H1 (cell line): ENCODE measurements at regions not wholly inside any gene's neighbourhood (a gene's known extent, or its start where the extent isn't known, plus 50 kb on each side); places are given as distances from the start of the nearest gene placed in this dataset.

Experiments
- JUN ChIP-seq: IDR thresholded peaks from 2 replicates; pipeline ENCODE4 v1.6.1; 2011; ENCODE audit warnings: low read depth, mild to moderate bottlenecking, improper control_type of control experiment, low read length
- NRF1 ChIP-seq: IDR thresholded peaks from 2 replicates; pipeline ENCODE4 v1.6.1; 2011; ENCODE audit warnings: mild to moderate bottlenecking, low read depth, low read length, improper control_type of control experiment
- TBP ChIP-seq: IDR thresholded peaks from 2 replicates; pipeline ENCODE4 v1.6.1; 2011; ENCODE audit warnings: low read depth, low read length, improper control_type of control experiment
- YY1 ChIP-seq: IDR thresholded peaks from 2 replicates; pipeline ENCODE4 v1.6.1; 2011; ENCODE audit warnings: low read depth, mild to moderate bottlenecking, low read length
- TF ChIP-seq, protein P1 (sequence below), 3 experiments: IDR thresholded peaks; 1 replicate in 2 of 3; 2 replicates in 1 of 3; pipeline versions ENCODE4 v1.5.1 to v1.6.1; 2011; ENCODE audit warnings: low read length in 3 of 3, mild to moderate bottlenecking in 3 of 3, inconsistent platforms in 2 of 3, low read depth in 1 of 3, moderate library complexity in 1 of 3; ENCODE audit not compliant: insufficient read depth in 1 of 3; ENCODE audit errors: control extremely low read depth in 1 of 3

DNA sequence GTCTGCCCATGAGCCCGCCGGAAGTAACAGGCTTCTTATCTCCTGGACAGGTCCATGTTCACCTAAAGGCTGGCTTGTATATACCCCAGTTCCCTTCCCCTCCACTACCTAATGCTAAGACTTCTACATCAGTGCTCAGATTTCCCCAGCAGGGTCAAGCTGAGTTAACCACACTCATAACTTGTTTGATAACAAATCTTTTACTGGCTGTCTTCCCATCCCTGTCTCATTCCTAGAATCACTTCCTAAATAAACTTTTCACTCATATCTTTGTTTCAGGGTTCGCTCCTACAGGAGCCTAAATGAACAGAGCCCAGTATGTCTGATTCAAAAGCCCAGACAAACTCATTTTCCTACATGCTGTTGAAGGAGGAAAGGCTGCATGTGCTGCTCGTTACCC lies 94.0 kb upstream of the SOX11 start (continued):
- TF ChIP-seq, protein P1, sequence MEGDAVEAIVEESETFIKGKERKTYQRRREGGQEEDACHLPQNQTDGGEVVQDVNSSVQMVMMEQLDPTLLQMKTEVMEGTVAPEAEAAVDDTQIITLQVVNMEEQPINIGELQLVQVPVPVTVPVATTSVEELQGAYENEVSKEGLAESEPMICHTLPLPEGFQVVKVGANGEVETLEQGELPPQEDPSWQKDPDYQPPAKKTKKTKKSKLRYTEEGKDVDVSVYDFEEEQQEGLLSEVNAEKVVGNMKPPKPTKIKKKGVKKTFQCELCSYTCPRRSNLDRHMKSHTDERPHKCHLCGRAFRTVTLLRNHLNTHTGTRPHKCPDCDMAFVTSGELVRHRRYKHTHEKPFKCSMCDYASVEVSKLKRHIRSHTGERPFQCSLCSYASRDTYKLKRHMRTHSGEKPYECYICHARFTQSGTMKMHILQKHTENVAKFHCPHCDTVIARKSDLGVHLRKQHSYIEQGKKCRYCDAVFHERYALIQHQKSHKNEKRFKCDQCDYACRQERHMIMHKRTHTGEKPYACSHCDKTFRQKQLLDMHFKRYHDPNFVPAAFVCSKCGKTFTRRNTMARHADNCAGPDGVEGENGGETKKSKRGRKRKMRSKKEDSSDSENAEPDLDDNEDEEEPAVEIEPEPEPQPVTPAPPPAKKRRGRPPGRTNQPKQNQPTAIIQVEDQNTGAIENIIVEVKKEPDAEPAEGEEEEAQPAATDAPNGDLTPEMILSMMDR (IDR thresholded peaks at IDR 0.05; ENCODE audit: control extremely low read depth in 1 of 3, insufficient read depth in 1 of 3, low read depth in 1 of 3, low read length in 3 of 3), result no peak
- TF ChIP-seq TBP (no peak), NRF1 (no peak), YY1 (no peak), JUN (no peak)
